Hindlimb muscle (tissue), 1 donor: ENCODE measurements at regions not wholly inside any gene's neighbourhood (a gene's known extent, or its start where the extent isn't known, plus 50 kb on each side); places are given as distances from the start of the nearest gene placed in this dataset.

ENCODE experiments used
- DNase-seq: peaks from one replicate; pipeline ENCODE4 v3.0.0-alpha.2; 2013

- no peak for DNase-seq
These were observed 103.2 kb downstream of the TBX5 start for GRCh38 chr12:114302606-114303315.

- DNase-seq, result no peak
These were observed 103.8 kb downstream of the TBX5 start for GRCh38 chr12:114302117-114302516.

- no peak for DNase-seq
These were observed 111.7 kb downstream of the TBX5 start for GRCh38 chr12:114294303-114294685.

- no peak for DNase-seq
These were observed 112.2 kb downstream of the TBX5 start for GRCh38 chr12:114293571-114294302.

DNA sequence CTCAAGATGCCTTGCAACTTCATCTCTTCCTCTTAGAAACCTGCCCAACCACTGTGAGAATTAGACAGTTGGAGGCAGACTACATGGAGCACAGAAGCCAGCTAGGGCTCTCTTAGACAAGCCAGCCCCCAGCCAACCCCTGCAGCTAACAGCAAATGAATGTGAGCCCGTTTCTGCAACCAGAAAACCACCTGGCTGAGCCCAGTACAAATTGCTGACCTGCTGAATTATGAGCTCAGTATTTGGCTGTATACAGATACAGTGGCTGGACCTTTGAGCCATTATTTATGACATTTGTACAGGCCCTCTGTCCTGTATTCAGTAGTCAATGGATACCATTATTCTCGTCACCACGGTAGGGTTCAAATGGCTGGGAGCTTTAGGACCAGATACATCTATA, 112.9 kb downstream of the TBX5 start:
- no peak for DNase-seq

GRCh38 chr12:114291389-114292060, 114.4 kb downstream of the TBX5 start:
- no peak for DNase-seq

DNA sequence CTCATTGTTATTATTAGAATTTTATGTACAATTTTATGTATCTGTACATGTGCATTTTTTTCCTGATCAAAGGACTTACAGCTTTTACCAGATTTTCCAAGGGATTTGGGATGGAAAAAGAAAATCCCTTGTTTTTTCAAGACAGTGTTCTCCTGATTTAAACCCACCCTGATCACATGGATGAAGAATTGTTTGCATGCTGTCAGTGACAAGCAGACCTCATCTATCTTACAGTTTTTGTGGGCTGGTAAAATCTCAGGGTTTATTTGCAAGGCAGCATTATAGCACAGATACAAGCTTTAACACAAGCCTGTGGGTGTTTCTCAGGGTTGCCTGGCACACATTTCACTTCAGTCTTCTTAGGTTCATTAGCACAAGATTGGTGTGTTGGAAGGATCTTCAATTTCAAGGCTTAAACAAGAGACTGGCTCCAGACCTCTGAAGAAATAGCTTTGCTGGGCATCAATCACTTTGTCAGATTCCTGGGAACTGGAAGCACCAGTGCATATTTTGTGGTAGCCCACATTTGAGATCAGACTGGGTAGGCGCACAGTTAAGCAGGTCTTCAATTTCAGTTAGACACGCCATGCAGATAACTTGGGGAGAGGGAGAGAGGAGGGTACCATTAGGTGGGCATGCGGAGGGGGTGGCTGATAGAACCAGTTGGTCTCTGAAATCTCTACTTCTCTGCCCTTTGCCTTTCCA, 118.0 kb downstream of the TBX5 start:
- no peak for DNase-seq

DNA sequence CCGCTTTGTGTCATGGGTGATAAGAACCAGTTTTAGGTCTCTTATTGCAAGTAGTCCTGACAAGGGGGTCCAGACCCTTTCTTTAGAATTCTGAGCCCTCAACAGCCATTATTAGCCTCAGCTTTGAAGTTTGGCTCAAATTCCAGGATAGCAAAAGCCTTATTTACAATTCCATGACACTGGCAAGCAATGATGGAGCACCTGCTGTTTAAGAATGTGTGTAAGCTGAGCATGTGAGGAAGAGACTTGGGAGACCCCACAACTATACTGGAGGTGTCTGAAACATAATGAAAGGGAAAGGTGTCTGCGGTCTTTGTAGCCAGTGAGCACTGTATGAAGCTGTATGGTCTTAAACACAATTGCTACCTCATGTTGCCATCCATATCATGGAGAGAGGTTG, 119.8 kb downstream of the TBX5 start:
- no peak for DNase-seq

DNA sequence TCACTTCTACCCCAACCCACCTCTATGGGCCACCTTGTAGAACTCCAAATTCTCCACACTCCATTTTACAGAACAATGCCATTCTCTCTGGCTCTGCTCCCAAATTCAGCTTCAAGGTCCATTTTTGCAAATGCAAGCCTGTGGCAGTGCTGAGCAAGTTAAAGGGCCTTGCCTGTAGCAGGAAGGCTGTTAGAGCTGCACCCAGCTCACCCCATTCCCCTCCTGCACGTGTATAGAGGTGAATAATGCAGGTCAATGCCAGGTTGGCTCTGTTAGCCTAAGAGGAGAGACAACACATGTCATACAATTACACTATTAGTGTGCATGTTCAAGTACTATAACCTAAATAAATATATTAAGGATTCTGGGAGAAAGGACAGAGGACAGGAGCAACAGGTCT, 120.4 kb downstream of the TBX5 start:
- no peak for DNase-seq

GRCh38 chr12:114284041-114284440, 121.9 kb downstream of the TBX5 start:
- no peak for DNase-seq

DNA sequence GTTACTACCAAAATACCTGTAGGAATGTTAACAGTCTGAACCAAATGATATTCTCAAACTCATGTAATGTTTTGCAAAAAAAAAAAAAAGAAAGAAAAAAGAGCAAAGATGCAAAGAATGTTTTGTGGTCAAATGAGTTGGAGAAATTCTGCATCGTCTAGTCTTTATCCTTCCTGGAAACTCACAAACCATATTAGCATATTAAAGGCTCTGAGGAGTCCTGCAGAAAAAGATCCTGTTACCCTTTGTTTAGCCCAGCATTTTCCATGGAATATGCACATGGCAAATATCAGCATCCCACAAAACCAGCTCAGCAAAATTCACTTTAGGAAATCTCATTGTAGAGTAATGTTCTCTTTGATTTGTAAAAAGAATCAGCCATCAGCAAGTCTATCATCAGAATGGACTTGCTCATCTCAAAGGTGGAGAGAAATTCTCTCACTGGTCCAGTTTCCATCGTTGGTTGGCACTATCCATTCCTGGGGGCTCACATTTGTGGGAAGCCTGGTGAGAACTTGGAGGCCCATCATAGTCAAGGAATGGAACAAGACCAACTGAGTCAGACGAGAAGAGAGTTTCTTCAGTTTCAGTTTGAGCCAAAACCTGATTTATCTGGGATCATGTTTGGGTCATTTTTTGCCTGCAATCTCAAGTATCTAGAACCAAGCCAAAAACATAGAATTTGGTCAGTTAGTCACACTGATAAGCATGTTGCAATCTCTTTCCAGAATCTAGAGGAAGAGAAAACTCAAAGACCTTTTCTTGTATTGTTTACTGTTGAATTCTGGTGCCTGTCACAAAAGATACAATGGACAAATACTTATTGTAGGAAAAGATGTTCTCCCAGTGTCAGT, 129.8 kb downstream of the TBX5 start:
- DNase-seq, result no peak

DNA sequence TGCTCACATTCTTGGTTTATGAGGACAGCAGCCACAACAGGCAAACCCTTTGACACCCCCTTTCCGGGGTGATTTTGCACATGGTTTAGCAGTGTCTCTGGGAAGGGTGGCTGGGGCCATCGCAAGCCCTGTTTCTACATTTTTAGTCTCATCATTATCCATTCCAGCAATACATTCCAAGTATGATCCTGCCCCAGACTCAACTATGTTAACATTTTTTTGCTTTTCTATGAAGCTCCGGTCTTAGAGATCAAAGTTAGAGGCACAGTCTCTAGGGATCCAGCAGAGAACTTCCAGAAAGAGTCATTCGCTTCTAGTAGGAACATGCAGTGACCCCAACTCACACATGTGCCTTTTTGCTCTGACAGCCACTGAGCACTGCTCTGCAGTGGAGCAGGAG, 130.9 kb downstream of the TBX5 start:
- no peak for DNase-seq

DNA sequence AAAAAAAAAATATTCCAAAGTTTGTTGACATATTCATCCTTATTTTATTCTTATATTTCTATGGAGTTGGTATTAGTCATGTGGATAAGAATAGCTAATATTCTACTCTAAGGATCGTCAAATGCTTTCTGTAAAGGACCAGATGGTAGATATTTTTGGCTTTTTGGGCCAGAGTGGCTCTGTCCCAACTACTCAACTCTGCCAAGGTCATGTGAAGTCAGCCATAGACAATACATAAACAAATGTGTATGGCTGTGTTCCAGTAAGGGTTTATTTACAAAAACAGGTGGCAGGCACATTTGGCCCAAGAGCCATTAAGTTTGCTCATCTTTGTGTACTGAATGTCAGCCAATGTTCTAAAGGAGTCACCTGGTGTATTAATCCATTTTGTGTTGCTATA, 131.8 kb downstream of the TBX5 start:
- DNase-seq, result peak; percentile 52

GRCh38 chr12:114272605-114273004, 133.3 kb downstream of the TBX5 start:
- peak; percentile 73 for DNase-seq

DNA sequence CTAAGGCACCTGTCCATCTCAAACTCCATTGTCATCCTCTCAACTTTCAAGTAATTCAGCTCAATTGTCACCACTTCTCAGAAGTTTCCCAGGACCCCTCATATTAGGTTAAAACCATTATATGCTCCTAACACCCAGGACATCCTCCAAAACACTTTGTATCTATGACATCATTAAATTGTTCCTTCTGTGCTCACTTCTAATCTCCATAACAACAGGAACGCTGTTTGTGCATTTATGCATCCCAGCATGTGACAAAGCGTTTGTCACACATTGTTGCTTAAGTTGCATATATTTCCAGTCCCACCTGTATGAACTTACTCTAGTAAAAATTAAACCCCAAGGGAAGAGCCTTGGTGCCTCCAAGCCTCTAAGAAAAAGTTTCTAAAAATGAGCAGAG, 133.9 kb downstream of the TBX5 start:
- no peak for DNase-seq

DNA sequence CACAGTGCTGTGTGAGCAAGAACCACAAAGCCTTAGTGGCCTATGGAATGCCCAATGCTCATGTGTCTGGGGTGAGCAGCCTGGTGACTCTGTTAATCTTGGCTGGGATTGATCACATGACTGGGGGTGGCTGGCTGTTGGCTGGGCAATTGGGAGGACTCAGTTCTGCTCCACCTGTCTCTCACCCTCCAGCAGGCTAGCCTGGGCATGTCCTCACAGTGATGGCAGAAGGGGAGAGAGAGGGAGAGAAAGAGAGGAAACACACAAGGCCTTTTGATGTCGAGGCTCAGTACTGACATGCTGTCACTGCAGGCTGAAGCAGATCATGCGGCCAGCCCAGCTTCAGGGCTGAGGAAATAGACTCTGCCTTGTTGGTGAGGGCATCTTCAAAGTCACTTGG, 136.8 kb downstream of the TBX5 start:
- no peak for DNase-seq

- no peak for DNase-seq
These were observed 139.4 kb downstream of the TBX5 start for GRCh38 chr12:114266536-114266935.

- no peak for DNase-seq
These were observed 140.9 kb downstream of the TBX5 start for GRCh38 chr12:114265036-114265435.

DNA sequence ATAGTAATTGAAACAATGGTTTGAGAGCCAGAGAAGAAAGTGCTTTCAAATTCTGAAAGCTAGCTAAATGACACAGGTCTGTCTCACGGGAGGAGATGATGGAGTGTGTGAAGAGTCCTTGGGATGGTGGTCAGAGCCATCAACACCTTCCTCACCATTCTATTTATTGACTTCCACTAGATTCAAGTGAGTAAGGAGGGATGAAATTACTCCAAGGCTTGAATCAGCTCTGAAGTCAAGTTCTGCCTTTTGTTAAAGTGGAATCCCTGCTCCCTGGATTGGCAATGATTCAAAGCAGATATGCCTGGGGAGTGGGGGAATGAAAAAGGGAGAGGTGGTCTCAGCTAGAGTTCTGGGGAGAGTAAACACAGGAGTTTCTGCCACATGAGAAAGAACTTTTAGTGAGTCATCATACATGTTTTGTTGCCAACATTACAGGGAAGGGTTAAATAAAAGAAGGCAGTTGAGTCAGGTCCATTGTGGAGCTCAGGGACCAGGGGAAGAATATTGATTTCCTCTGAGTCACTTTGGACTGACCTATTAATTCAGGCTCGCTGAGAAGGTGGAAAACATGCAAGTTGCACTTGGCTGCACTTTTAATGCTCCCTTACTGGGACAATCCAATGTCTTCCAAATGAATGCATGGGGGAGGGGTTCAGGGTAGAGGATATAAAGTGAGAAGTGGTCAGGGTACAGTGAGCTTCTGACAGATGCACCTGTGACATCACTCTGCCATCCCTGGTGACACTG, 142.7 kb downstream of the TBX5 start:
- DNase-seq, result no peak

DNA sequence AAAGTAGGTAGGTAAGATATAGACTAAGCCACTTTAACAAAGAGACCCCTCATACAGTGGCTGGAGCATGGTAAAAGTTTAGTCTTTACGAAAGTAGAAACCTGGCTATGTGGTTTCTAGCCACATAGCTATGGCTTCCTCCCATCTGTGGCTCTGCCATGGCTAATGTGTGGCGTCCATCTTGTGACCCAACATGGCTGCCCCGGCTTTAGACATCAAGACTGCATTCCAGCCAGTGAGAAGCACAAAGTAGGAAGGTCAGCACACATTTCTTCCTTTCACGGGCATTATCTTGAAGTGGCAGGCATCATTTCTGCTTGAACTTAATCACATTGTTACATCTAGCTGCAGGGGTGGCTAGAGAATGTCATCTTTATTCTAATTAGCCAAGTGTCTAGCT, 148.3 kb downstream of the TBX5 start:
- DNase-seq, result no peak

GRCh38 chr12:114254998-114255397, 150.9 kb downstream of the TBX5 start:
- no peak for DNase-seq
